NT2/D1 (cell line): ENCODE measurements at regions not wholly inside any gene's neighbourhood (a gene's known extent, or its start where the extent isn't known, plus 50 kb on each side); places are given as distances from the start of the nearest gene placed in this dataset.

Source experiments
- SUZ12 ChIP-seq: IDR thresholded peaks from 2 replicates; pipeline ENCODE4 v1.6.1; 2011; ENCODE audit not compliant: insufficient read length, insufficient read depth; ENCODE audit errors: extremely low read depth
- YY1 ChIP-seq: IDR thresholded peaks from 2 replicates; pipeline ENCODE4 v1.6.1; 2011; ENCODE audit not compliant: insufficient read length, insufficient read depth
- ZNF274 ChIP-seq: IDR thresholded peaks from 2 replicates; pipeline ENCODE4 v1.6.1; 2011; ENCODE audit warnings: mild to moderate bottlenecking, low read depth, low read length

DNA sequence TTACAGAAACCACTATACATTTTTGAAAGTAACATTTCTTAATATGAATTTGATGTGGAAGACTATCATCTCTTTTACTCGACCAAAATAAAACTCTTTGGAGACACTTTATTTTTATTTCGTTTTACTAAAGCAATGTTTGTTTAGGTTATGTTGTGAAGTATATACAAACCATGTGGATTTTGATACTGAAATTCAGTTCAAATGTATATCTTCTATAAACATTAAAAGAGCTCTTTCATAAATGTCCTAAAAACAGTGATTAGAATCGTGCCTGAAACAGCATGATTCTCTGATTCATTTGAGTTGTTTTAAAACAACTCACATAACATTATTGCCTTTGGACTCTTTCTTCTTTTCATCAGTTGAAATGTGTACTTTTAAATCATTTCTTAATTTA is 373.7 kb upstream of the GOLIM4 start:
- no peak for TF ChIP-seq YY1
- no peak for TF ChIP-seq SUZ12
- no peak for TF ChIP-seq ZNF274
